ENCODE measurements at regions not wholly inside any gene's neighbourhood (a gene's known extent, or its start where the extent isn't known, plus 50 kb on each side); places are given as distances from the start of the nearest gene placed in this dataset.

DNA sequence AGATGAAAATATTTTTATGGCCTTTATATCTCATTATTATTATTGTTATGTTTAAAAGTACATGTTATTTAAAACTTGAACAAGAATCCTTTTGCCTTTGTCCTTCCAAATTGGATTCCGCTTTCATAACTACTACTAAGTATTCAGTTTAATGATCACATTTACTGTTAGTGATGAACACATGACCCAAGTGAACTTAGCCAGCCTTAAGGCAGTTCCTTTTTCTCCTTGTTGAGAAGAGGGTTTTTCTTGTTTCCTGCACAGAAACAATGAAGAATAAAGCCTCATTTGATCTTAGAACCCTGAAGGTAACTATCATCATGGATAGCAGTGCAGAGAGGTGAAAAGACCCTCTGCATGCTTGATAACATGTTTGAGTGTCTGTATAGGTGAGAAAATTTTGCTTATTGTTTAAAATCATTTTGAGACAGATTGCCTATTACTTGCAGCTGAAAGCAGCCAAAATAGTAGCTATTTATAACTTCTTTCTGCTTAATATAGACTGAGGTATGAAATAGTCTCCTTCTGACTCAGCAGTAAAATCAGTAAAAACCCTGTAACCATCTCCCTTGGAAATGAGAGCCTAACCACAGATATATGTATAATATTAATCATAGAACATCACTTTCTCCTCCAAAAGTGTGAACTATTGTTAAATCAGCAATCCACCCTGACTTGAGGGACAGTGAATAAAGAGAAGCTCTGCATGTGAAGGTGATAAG is 266.2 kb downstream of the SPATA31D1 start:
- no peaks in the 10 kb centered on the region for H3K36me3 ChIP-seq
- H3K27ac ChIP-seq, result no peak overlapping the region
- intact Hi-C loops (cut with DNase I; ENCODE audit: low total_unique reads), result no loop called here
- no peaks in the 10 kb centered on the region for H3K9me3 ChIP-seq
- no peak for TF ChIP-seq POLR2AphosphoS5 (IDR thresholded peaks at IDR 0.05)
- TF ChIP-seq, protein P1, sequence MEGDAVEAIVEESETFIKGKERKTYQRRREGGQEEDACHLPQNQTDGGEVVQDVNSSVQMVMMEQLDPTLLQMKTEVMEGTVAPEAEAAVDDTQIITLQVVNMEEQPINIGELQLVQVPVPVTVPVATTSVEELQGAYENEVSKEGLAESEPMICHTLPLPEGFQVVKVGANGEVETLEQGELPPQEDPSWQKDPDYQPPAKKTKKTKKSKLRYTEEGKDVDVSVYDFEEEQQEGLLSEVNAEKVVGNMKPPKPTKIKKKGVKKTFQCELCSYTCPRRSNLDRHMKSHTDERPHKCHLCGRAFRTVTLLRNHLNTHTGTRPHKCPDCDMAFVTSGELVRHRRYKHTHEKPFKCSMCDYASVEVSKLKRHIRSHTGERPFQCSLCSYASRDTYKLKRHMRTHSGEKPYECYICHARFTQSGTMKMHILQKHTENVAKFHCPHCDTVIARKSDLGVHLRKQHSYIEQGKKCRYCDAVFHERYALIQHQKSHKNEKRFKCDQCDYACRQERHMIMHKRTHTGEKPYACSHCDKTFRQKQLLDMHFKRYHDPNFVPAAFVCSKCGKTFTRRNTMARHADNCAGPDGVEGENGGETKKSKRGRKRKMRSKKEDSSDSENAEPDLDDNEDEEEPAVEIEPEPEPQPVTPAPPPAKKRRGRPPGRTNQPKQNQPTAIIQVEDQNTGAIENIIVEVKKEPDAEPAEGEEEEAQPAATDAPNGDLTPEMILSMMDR (IDR thresholded peaks at IDR 0.05), result no peak
- TF ChIP-seq POLR2A (IDR thresholded peaks at IDR 0.05), result no peak
- DNase-seq (ENCODE audit: low spot score in 2 of 2), result no peak
- no peaks in the 10 kb centered on the region for H3K4me1 ChIP-seq
- no peak overlapping the region for H3K4me3 ChIP-seq
- no peaks in the 10 kb centered on the region for H3K27me3 ChIP-seq

DNA sequence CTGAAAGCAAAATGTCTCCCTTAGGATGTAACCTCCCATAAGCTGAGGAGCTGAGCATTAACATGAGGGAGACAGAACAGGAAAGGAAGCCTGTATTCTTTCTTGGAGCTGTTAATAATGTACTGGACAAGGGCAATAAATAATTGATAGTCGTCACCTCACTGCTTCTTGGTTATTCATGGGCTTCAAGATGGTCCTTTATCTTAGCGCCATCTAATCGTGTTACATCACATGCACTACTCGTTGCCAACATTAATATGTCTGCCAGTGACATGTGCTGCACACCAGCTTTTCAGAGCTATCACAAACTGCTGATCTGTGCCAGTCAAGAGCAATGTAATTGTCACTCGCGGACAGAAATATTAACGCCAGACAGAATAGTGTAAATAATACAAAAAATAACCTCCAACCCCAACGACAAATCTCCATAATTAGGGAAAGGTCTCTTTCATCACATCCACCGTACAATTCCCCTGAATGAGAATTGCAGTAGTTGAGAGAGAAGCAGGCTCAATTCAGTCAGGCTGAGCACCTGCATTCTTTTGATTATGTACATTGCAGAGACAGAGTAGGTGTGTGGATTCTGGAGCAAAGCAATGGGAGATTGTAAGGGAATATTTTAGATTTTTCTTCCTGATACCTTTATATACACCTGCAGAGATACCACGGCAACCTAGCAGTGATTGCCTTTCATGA is 267.1 kb downstream of the SPATA31D1 start:
- Histone ChIP-seq H3K9me3 (no peaks in the 10 kb centered on the region), H3K27me3 (no peaks in the 10 kb centered on the region), H3K27ac (no peak overlapping the region), H3K36me3 (no peaks in the 10 kb centered on the region), H3K4me3 (no peak overlapping the region), H3K4me1 (no peaks in the 10 kb centered on the region)
- TF ChIP-seq POLR2AphosphoS5 (IDR thresholded peaks at IDR 0.05), result no peak
- TF ChIP-seq, protein P1 (IDR thresholded peaks at IDR 0.05), result no peak
- no peak for TF ChIP-seq POLR2A (IDR thresholded peaks at IDR 0.05)
- intact Hi-C loops (cut with DNase I; ENCODE audit: low total_unique reads), result no loop called here
- DNase-seq (ENCODE audit: low spot score in 2 of 2), result no peak

DNA sequence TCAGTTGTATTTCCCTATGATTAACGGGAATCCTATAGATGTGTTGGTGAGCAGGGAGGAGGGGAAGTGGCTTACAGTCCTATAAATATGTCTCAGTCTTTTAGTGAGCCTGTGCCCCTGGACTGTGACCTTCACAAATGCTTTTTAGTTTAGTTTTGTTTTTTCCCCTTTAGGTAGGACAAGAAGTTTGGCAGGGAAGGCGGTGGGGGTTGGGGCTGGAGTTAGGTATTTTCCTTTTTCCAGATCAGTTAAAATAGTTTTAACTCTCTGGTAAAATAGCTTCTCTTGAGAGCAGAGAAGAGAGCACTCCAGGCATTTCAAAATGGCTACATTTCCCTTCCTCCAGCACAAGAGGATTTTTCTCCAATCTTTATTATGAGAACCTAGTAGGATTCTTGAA is 272.1 kb downstream of the SPATA31D1 start:
- DNase-seq (ENCODE audit: low spot score in 2 of 2), result no peak
- TF ChIP-seq POLR2AphosphoS5 (IDR thresholded peaks at IDR 0.05) (no peak), POLR2A (IDR thresholded peaks at IDR 0.05) (no peak)
- TF ChIP-seq, protein P1 (IDR thresholded peaks at IDR 0.05), result no peak

DNA sequence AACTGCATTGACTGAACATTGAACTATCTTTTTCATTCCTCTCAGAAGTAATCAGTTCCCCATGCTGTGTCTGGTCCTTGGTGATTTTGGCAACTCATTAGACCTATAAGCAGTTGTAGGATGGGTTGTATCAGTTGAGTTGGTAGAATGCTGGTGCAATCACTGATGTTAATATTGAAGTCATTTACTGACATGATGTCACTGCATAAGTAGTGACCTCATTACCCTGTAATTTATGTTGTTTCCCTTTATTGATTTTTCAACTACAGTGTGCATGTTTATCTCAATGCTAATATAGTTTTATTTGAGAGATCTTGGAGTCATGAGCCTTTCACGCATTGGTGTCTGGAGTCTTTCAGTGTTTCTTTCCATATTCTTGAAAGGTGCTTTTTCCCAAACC is 275.0 kb downstream of the SPATA31D1 start:
- intact Hi-C loops (cut with DNase I; ENCODE audit: low total_unique reads), result no loop called here
- no peaks in the 10 kb centered on the region for H3K36me3 ChIP-seq
- no peaks in the 10 kb centered on the region for H3K4me1 ChIP-seq
- DNase-seq (ENCODE audit: low spot score in 2 of 2), result no peak
- no peaks in the 10 kb centered on the region for H3K27me3 ChIP-seq
- TF ChIP-seq POLR2A (IDR thresholded peaks at IDR 0.05) (no peak), POLR2AphosphoS5 (IDR thresholded peaks at IDR 0.05) (no peak)
- TF ChIP-seq, protein P1 (IDR thresholded peaks at IDR 0.05), result no peak
- no peaks in the 10 kb centered on the region for H3K9me3 ChIP-seq
- H3K27ac ChIP-seq, result no peak overlapping the region
- H3K4me3 ChIP-seq, result no peak overlapping the region

More for the DNA sequence above, 272.1 kb downstream of the SPATA31D1 start:
- Histone ChIP-seq H3K9me3 (no peaks in the 10 kb centered on the region), H3K27ac (no peak overlapping the region), H3K27me3 (no peaks in the 10 kb centered on the region), H3K4me1 (no peaks in the 10 kb centered on the region), H3K4me3 (no peak overlapping the region), H3K36me3 (no peaks in the 10 kb centered on the region)
- intact Hi-C loops (cut with DNase I; ENCODE audit: low total_unique reads), result no loop called here

DNA sequence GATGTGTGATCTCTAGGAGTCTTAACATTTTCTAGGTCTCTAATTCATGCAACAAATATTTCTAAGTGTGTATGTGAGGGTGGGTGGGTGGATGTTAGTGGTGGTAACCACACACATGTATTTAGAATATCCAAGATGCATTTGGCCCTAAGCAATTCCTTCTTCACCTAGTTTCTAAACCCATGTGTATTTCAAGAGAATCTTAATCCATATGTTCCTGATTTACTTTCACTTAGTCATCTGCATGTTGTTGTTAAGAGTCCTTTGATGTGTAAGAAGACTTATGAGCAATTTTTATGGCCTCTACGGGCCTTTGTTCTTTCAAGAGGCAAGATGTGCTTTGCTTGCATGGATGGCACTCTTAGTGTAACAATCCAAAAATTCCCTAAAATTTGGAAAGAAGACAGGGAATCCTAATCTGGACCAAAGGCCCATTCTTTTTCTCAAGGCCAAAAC is 282.6 kb downstream of the SPATA31D1 start:
- TF ChIP-seq, protein P1 (IDR thresholded peaks at IDR 0.05), result no peak
- TF ChIP-seq POLR2AphosphoS5 (IDR thresholded peaks at IDR 0.05) (no peak), POLR2A (IDR thresholded peaks at IDR 0.05) (no peak)
- H3K4me1 ChIP-seq, result peaks cover 0 to 4% of the 10 kb centered on the region in 2 donors
- no peak for DNase-seq (ENCODE audit: low spot score in 2 of 2)

More for the DNA sequence above, 282.6 kb downstream of the SPATA31D1 start:
- intact Hi-C loops (cut with DNase I; ENCODE audit: low total_unique reads), result loop anchor here (5.0 kb wide), 1 partner anchor 51 kb away; no protein-coding TSS in a partner anchor
- H3K4me3 ChIP-seq, result no peak overlapping the region
- H3K36me3 ChIP-seq, result no peaks in the 10 kb centered on the region
- H3K27me3 ChIP-seq, result no peaks in the 10 kb centered on the region
- H3K9me3 ChIP-seq, result no peaks in the 10 kb centered on the region
- no peak overlapping the region for H3K27ac ChIP-seq

Data from breast epithelium (tissue), 4 donors.